Endothelial cell (in vitro differentiated cells): ENCODE measurements at regions not wholly inside any gene's neighbourhood (a gene's known extent, or its start where the extent isn't known, plus 50 kb on each side); places are given as distances from the start of the nearest gene placed in this dataset.

ENCODE experiments used
- DNase-seq: peaks from one replicate; pipeline ENCODE4 v3.0.0; 2021; ENCODE audit warnings: low spot score
- H3K27ac Mint-ChIP-seq: one replicate; pipeline ENCODE4 v1.8.0; 2021; ENCODE audit warnings: mixed read lengths, inconsistent platforms; ENCODE audit not compliant: unreplicated experiment
- H3K27me3 Mint-ChIP-seq: one replicate; pipeline ENCODE4 v1.8.0; 2021; ENCODE audit warnings: mild to moderate bottlenecking, moderate library complexity, mixed read lengths, inconsistent platforms; ENCODE audit not compliant: unreplicated experiment
- H3K36me3 Mint-ChIP-seq: one replicate; pipeline ENCODE4 v1.8.0; 2021; ENCODE audit warnings: mild to moderate bottlenecking, low read depth, mixed read lengths, inconsistent platforms; ENCODE audit not compliant: unreplicated experiment
- H3K4me1 Mint-ChIP-seq: one replicate; pipeline ENCODE4 v1.8.0; 2021; ENCODE audit warnings: mild to moderate bottlenecking, mixed read lengths, inconsistent platforms; ENCODE audit not compliant: unreplicated experiment
- H3K4me3 Mint-ChIP-seq: one replicate; pipeline ENCODE4 v1.8.0; 2021; ENCODE audit warnings: mild to moderate bottlenecking, mixed read lengths, inconsistent platforms; ENCODE audit not compliant: unreplicated experiment
- H3K9me3 Mint-ChIP-seq: one replicate; pipeline ENCODE4 v1.8.0; 2021; ENCODE audit warnings: mixed read lengths, inconsistent platforms; ENCODE audit not compliant: unreplicated experiment
- CTCF ChIP-seq: fragments of 200-600 bp; sonication (generic); IDR thresholded peaks from one replicate; pipeline ENCODE4 v1.5.0; 2021; ENCODE audit warnings: antibody characterized with exemption; ENCODE audit not compliant: unreplicated experiment

- no peak overlapping the region for H3K4me3 Mint-ChIP-seq
- H3K36me3 Mint-ChIP-seq, result no peaks in the 10 kb centered on the region
- H3K27me3 Mint-ChIP-seq, result peaks cover 2% of the 10 kb centered on the region
- no peak overlapping the region for H3K27ac Mint-ChIP-seq
- no peak for DNase-seq
- no peak for TF ChIP-seq CTCF
- H3K4me1 Mint-ChIP-seq, result peaks cover 20% of the 10 kb centered on the region
- no peaks in the 10 kb centered on the region for H3K9me3 Mint-ChIP-seq
These were observed 157.3 kb upstream of the STMND1 start for GRCh38 chr6:16944596-16944995.

- Mint-ChIP-seq H3K27ac (no peak overlapping the region), H3K9me3 (no peaks in the 10 kb centered on the region), H3K4me1 (no peaks in the 10 kb centered on the region), H3K27me3 (no peaks in the 10 kb centered on the region), H3K36me3 (no peaks in the 10 kb centered on the region), H3K4me3 (no peak overlapping the region)
- no peak for TF ChIP-seq CTCF
- no peak for DNase-seq
These were observed 162.0 kb upstream of the STMND1 start for GRCh38 chr6:16939839-16940238.

GRCh38 chr6:16939351-16939750 is 162.5 kb upstream of the STMND1 start:
- no peak overlapping the region for H3K4me3 Mint-ChIP-seq
- no peaks in the 10 kb centered on the region for H3K4me1 Mint-ChIP-seq
- H3K27me3 Mint-ChIP-seq, result no peaks in the 10 kb centered on the region

GRCh38 chr6:16936893-16937292 is 165.0 kb upstream of the STMND1 start:
- H3K9me3 Mint-ChIP-seq, result no peaks in the 10 kb centered on the region
- H3K4me3 Mint-ChIP-seq, result no peak overlapping the region
- TF ChIP-seq CTCF, result no peak
- no peak overlapping the region for H3K27ac Mint-ChIP-seq
- H3K36me3 Mint-ChIP-seq, result no peaks in the 10 kb centered on the region
- DNase-seq, result no peak
- no peaks in the 10 kb centered on the region for H3K27me3 Mint-ChIP-seq
- no peaks in the 10 kb centered on the region for H3K4me1 Mint-ChIP-seq

More at GRCh38 chr6:16939351-16939750, 162.5 kb upstream of the STMND1 start:
- H3K9me3 Mint-ChIP-seq, result no peaks in the 10 kb centered on the region
- H3K27ac Mint-ChIP-seq, result no peak overlapping the region
- no peak for DNase-seq
- TF ChIP-seq CTCF, result no peak
- no peaks in the 10 kb centered on the region for H3K36me3 Mint-ChIP-seq

- Mint-ChIP-seq H3K4me1 (no peaks in the 10 kb centered on the region), H3K9me3 (no peaks in the 10 kb centered on the region), H3K27ac (no peak overlapping the region), H3K4me3 (no peak overlapping the region), H3K36me3 (no peaks in the 10 kb centered on the region), H3K27me3 (no peaks in the 10 kb centered on the region)
- no peak for DNase-seq
- TF ChIP-seq CTCF, result no peak
These were observed 167.9 kb upstream of the STMND1 start for GRCh38 chr6:16933961-16934360.
